HCT116 (cell line): ENCODE measurements at regions not wholly inside any gene's neighbourhood (a gene's known extent, or its start where the extent isn't known, plus 50 kb on each side); places are given as distances from the start of the nearest gene placed in this dataset.

Experiments
- POLR2AphosphoS5 ChIP-seq: IDR thresholded peaks from 2 replicates; pipeline ENCODE4 v1.6.1; 2011; ENCODE audit warnings: mild to moderate bottlenecking, low read depth, low read length, moderate library complexity
- TF ChIP-seq, protein P1 (sequence below), 3 experiments: fragments of 200-600 bp in 1 of 3; sonication (generic) in 1 of 3; IDR thresholded peaks in 2 of 3; conservative IDR thresholded peaks in 1 of 3; 2 replicates each; pipeline ENCODE4 v1.5.1; 2012 to 2017; ENCODE audit warnings: low read depth in 2 of 3, low read length in 2 of 3, antibody characterized with exemption in 1 of 3, borderline replicate concordance in 1 of 3, control low read depth in 1 of 3, mild to moderate bottlenecking in 1 of 3, mixed read lengths in 1 of 3, mixed run types in 1 of 3, moderate library complexity in 1 of 3; ENCODE audit not compliant: insufficient read depth in 1 of 3

DNA sequence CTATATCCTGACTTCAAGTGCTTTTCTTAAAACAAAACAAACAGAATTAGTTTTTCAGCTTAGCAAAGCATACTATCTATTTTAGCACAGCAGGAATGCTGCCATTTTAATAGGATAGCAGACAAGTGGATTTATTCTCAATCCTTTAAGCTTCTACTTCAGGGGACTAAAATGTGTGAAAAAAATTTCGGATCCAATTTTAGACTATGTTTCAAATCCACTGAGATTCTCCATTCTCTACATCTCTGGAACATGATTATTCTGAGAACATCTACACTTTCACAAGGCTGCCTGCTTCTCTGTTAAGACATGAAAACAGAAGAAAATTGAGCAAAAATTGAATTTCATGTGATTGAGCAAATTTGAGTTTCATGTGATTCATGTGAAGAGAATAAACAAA is 1321.3 kb downstream of the HACE1 start:
- TF ChIP-seq, protein P1, sequence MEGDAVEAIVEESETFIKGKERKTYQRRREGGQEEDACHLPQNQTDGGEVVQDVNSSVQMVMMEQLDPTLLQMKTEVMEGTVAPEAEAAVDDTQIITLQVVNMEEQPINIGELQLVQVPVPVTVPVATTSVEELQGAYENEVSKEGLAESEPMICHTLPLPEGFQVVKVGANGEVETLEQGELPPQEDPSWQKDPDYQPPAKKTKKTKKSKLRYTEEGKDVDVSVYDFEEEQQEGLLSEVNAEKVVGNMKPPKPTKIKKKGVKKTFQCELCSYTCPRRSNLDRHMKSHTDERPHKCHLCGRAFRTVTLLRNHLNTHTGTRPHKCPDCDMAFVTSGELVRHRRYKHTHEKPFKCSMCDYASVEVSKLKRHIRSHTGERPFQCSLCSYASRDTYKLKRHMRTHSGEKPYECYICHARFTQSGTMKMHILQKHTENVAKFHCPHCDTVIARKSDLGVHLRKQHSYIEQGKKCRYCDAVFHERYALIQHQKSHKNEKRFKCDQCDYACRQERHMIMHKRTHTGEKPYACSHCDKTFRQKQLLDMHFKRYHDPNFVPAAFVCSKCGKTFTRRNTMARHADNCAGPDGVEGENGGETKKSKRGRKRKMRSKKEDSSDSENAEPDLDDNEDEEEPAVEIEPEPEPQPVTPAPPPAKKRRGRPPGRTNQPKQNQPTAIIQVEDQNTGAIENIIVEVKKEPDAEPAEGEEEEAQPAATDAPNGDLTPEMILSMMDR (IDR thresholded peaks at IDR 0.05 in 2 of 3, conservative IDR thresholded peaks at IDR 0.05 in 1 of 3; ENCODE audit: borderline replicate concordance in 1 of 3, insufficient read depth in 1 of 3, low read depth in 2 of 3, low read length in 2 of 3) = no peak
- no peak for TF ChIP-seq POLR2AphosphoS5
